Stromal cell of bone marrow (primary cell): ENCODE measurements at regions not wholly inside any gene's neighbourhood (a gene's known extent, or its start where the extent isn't known, plus 50 kb on each side); places are given as distances from the start of the nearest gene placed in this dataset.

Experiments used
- DNase-seq: peaks from one replicate; pipeline ENCODE4 v3.0.0-alpha.2; 2012; ENCODE audit warnings: low read depth

DNA sequence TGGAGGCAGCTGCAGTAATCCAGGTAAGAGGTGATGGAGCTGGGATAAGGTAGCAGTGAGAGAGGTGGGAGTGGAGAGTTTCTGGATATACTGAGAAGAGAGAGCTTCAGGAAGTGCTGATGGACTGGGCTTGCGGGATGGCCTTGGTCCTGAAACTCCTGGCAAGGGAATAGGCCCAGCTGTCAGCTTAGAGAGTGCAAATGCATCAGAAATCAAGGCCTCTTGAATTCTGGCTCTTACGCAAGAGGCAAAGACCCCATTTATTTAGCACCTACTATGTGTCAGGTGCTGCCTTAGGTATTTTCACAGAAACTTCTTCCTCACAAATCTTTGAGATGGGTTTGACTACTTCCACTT lies 227.2 kb upstream of the MAP3K1 start:
- DNase-seq: no peak

DNA sequence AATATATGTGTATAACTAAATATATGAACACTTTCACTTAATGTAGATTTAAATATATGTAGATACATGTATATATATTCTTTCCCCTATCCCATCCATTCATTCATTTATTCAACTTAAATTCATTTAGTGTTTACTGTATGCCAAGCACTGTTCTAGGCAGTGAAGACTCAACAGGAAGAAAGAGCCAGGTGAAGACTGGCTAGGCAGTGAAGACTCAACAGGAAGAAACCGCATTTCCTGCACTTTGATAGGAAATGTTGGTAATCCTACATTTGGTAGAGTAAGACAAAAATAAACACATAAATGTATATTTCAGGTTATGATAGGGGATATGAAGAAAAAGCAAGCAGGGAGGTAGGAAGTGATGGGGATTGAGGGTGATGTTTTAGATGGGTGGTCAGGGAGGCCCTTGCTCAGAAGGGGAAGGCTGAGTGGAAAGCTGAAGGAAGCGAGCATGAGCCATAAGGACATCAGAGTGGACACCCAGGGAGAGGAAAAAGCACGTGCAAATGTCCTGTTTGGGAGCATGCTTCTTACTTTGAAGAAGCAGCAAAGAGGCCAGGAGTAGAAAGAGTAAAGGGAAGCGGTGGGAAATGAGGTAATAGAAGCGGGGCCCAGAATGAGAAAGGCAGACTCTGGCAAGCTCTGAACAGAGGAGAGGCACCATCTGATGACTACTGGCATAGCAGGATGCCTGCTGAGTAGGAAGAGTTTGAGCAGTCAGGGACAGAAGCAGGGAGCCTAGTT lies 227.8 kb upstream of the MAP3K1 start:
- no peak for DNase-seq

DNA sequence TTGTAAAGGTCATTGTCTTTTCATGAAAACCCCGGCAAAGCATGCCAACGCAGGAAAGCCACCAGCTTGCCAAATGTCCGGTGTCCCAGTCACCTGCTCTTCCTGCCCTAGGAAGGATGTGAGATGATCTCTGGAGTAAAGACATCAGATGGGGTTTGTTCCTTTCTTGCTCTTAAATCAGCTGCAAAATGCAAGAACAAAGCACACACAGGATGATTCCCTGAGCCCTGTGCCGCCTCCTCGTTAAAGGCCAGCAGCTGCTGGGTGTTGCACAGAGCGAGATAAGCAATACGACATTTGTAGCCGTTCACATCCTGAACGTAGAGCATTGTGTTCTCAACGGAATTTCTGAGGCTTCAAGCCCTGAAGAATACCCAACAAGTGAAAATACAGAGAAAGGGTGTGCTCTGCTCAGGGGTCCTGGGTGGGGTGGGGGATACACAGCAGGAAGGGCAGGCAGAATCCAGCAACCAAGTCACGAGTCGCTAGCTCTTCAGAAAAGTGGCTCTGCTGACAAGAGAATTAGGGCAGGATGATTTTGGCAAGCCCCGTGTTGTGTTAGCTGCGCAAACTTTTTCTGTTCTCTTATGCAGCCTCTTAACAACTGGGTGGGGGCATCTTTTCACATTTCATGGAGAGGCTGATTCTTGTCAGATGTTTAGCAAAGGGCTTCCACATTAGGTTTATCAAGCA lies 229.2 kb upstream of the MAP3K1 start:
- DNase-seq: no peak

DNA sequence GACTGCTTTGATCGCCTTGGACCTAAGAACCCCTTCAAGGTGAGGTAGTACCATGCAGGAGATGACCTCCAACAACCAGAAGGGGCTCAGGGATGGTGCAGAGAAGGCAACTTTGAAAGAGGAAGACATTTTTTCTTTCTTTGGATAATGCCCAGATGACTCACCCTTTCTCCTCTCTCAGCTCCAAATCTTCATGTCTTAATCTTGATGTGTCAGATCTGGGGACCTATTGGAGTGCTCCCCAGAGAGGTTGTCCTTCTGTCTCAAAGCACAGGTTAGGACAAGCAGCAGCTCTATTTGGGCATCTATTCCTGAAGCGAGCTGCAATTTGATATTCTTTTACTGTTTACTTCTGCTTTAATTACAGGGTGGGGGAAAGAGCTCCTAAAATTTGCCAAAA lies 229.9 kb upstream of the MAP3K1 start:
- DNase-seq: peak; percentile 13

DNA sequence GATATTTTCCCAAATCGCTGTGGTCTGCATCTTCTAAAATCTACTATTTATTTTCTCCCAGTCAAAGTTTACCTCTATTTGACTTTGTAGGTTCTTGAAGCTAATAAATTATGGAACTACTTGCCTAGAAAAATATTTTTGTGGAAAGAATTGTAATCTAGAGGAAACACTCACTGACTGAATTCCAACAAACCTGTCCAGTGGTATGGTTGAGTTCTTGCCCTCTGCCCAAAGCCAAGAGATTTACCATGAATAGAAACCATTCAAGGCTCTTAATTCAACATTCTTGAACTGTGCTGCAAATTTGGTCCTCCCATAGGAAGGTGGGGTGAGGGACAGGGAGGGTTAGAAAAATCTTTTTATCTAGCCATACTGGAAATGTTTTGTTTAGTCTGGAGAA lies 233.9 kb upstream of the MAP3K1 start:
- DNase-seq: no peak

- DNase-seq: no peak
Measured at GRCh38 chr5:56580864-56581263, 234.5 kb upstream of the MAP3K1 start.

DNA sequence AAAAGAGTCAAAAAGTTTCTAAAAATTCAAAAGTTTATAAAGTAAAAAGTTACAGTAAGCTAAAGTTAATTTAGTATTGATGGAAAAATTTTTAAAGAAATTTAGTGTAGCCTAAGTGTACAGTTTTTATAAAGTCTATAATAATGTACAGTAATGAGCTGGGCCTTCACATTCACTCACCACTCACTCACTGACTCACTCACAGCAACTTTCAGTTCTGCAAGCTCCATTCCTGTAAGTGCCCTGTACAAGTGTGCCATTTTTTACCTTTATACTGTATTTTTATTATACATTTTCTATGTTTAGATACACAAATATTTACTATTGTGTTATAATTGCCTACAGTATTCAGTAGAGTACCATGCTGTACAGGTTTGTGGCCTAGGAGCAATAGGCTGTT lies 239.5 kb upstream of the MAP3K1 start:
- no peak for DNase-seq

- DNase-seq: no peak
Measured at GRCh38 chr5:56574778-56575177, 240.6 kb upstream of the MAP3K1 start.

GRCh38 chr5:56569566-56569965 lies 245.8 kb upstream of the MAP3K1 start:
- DNase-seq: peak; percentile 81

- DNase-seq: no peak
Measured at GRCh38 chr5:56569076-56569475, 246.3 kb upstream of the MAP3K1 start.

- DNase-seq: no peak
Measured at GRCh38 chr5:56567278-56567677, 248.1 kb upstream of the MAP3K1 start.

DNA sequence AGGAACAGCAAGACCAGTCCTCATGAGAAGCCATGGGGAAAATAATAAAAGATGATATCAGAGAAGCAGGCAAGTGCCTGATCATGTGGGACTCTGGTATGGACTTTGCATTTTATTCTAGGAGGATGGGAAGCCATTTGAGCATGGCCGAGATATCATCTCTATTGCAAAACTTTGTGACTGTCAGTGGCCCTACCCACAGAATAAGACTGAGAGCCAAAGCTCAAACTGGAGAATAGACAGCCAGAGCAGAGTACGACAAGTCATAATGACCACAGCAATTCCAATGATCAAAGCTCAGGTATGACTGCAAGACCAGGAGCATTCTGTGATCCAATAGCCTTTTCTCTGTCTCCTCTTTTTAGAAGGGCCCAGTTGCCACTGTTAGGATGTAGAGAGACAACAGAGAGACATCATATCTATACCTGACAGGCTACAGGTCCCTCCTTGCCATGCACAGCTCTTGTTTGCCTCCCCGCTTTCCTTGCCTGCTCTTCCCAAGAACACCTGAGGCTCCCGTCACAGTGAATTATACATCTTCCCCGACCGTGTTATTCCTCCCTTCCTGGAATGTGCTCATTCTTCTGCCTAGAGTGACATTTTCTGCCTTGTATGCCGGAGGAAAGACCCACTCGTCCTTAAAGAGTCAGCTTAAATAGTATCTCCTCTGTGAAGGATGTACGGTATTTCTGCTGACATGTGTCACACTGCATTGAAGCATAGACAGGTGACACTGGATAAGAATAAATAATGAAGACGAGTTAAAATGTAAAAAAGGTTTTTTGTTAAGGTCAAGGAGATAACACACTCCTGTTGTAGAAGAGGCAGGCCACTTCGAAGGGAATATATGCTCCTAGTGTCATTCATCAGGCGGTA lies 248.7 kb upstream of the MAP3K1 start:
- no peak for DNase-seq

GRCh38 chr5:56565644-56566043 lies 249.7 kb upstream of the MAP3K1 start:
- no peak for DNase-seq

DNA sequence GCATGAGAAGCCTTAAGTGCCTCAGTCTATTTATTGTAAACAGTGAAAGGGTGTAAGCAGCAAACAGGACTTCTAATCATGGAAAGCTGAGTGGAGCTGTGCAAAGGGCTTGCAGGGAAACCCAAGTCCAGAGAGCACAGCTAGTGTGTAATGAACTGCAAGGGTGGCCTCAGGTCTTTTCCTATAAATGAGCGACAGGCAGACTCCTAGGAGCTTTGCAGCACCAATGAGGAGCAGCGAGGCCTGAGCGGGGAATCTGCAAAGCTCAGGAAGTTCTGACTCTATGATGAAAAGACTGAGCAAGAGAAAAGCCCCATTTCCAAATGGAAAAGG lies 250.1 kb upstream of the MAP3K1 start:
- DNase-seq: no peak

DNA sequence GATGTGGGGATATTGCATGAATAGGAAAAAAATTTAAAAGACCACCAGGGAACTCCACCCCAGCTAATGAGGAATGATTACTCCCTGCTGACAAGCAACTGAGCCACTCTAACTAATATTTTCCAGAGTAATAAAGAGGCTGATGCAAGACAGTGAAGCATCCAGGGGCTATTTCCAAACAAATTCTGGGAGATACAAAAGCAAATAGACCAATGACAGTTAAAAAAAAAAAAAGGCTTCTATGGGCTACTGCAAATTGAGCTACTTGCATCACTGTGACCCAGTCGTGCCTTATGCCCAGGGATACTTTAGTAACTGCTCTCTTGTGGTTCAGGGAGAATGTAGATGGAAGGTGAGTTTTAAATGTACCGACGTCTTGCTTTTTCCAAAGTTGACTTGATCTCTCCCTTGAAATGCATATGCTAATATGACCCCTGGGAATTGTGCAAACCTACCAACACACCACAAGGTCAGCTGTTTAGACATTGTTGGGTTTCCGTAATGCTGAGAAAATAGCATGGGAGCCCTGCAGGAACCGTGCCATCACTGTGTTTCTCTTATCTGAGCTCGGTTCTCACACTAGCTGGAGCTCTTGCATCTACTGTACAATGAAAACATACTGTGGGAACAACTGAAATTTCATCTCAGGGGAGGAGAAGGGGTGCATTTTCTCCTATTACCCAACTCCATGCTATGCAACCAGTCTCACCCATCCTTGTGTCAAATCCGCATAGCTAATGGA lies 250.6 kb upstream of the MAP3K1 start:
- DNase-seq: peak; percentile 77

- no peak for DNase-seq
Measured at GRCh38 chr5:56561455-56561854, 253.9 kb upstream of the MAP3K1 start.

- no peak for DNase-seq
Measured at GRCh38 chr5:56558131-56558745, 257.1 kb upstream of the MAP3K1 start.

- peak; percentile 5 for DNase-seq
Measured at GRCh38 chr5:56557198-56557597, 258.2 kb upstream of the MAP3K1 start.

DNA sequence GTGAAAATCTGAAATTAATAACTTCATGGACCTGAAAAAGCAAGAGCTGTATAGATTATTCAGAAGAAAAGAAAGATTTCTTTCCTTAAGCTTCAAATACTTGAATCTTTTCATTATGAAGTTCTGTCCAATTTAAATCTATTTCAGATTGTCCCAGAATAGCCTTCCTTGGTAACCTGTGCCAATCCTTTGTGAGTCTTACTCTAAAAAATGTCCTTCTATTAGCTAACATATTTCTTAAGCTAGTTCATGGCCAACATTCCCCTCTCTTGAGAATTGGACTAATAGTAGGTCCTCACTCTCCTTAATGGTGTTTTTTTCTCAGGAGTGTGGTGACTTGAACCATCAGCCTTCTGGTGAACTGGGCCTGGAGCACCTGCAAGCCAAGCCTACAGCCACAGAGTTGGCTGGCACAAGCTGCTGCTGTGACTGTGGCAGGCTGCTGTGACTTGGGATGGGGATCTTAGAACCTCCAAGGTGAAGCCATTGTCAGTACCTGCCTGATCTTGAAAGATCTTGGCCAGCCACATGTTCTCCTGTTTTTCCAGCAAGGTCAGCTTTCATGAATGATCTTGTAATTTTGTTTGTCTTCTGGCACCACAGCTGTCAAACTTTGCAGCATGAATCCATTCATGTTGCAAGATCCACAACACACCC lies 262.6 kb upstream of the MAP3K1 start:
- DNase-seq: no peak

DNA sequence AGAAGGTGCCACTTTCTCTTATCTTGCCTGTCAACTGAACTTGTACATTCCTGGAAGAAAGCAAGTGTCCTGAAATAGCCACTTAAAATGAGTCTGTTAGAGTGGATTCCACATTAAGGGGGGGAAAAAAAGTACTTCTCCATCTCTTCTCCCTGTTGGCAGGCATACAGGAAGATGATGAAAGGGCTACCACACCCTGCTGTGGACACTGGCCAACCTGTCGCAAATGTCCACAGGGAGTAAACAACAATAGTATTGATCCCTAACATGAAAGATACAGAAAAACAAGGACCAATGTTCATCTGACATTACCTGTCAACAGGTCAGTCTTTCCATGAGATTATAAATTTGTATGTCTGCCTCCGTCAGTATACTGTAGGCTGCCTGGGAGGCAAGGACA lies 265.1 kb upstream of the MAP3K1 start:
- DNase-seq: no peak
